Superior temporal gyrus (tissue), 1 donor: ENCODE measurements at regions not wholly inside any gene's neighbourhood (a gene's known extent, or its start where the extent isn't known, plus 50 kb on each side); places are given as distances from the start of the nearest gene placed in this dataset.
"Not testable (repeated sequence)": the region's sequence is repeated elsewhere in the genome, so short reads cannot be mapped to it uniquely, and the experiment has no call there.

Experiments
- DNase-seq: peaks from one replicate; pipeline ENCODE4 v3.0.0-alpha.2; 2016; ENCODE audit errors: extremely low spot score

DNA sequence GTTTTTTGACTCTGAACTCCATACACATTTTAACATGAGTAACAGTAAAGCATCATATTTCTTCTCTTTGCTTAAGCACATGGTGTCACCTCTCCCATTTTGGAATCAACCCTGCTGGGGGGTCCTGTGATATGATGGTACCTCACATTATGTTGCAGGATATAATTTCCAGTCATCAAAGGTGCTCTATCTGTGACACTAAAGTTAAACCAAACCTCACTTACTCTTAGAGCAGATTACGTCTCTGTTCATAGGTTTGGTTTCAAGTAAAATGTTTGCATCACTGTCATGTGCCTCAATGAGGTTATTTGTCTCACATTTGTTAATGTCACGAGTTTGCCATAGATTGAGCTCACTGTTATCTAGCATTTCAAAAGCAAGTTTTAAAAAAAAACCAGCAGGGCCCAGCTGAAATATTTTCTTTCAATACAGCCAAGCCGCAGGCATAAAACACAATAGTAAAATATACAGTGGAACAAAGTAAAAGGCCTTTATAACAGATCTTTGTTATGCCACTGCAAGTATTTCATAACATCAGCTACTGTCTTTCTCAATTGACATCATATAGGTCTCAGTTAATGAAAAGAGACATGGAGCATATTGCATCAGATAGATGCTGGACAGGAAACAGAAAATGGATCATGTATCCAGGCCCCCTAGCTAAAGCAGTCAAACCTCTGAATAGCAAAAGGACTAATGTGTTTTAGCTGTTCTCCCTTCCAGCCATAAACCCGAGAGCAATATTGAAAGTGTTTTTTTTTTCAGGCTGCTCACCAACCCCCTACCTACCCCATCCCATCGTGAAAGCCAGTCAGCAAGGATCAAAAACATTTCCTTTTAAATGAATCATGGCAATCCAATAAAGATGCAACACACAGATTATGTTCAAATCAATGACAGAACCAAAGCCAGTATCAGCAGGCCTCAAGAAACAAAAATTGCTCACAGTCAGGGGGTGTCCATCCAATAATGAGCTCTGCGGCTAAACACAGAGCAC is 182.1 kb upstream of the ITGA1 start:
- no peak for DNase-seq

DNA sequence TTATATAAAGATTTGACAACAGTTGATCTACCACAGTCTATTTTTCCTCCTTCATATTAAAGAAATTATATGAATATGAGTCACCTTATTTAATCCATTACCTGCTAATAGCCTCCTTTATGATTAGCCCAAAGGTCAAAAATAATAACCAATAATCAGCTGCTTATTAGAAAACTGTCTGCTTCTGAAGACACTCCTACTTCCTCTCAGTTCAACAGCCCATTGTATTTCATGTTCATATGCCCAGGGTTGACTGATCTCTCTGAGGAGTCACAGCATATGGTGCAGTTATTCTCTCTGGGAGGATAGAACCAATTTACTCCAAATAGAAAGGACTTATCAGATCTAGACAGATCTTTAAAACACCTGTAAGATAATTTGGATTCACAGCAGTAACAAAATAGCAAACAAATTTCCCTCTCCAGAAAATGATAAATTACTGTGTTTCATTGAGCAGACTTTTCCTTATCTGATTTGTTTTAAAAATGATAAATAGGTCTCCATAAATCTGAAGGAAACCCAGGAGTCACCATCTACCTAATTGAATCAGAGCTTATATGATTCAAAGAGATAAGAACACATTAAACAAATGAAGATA is 180.4 kb upstream of the ITGA1 start:
- no peak for DNase-seq

DNA sequence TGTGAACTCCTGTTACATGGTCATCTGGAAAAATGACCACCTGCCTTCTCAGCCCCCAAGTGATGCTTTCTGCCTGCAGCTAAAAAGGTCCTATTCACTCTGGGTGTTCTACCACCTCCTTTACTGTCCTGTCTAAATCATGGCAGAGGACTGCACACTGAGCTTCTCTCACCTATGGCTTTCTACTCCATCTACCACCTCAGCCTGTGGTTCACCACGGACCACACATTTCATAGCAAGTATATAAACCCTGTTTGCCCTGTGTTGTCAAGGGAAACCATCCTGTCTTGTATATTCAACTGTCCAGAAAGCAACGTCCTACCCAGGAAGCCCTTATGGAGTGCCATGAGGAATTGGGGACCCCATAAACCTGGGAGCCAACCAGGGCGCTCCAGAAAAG is 167.4 kb upstream of the ITGA1 start:
- no peak for DNase-seq

DNA sequence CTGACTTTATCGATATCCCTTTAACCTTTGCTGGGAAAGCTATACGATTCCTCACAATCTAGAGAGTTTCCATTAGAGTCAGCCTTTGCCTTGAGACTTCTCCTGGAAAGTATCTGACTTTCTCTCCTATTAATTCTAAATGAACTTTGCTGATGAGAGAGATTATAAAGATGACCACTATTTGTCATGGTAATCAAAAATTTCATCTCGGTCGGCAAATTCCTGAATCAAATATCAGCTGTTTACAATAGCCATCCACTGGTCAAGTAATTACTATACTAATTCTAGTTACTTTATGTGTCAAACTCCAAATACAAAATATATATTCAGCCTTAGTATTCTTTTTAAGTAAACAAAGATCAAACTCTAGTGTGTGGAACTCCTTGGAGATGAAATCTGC is 164.4 kb upstream of the ITGA1 start:
- DNase-seq: no peak

DNA sequence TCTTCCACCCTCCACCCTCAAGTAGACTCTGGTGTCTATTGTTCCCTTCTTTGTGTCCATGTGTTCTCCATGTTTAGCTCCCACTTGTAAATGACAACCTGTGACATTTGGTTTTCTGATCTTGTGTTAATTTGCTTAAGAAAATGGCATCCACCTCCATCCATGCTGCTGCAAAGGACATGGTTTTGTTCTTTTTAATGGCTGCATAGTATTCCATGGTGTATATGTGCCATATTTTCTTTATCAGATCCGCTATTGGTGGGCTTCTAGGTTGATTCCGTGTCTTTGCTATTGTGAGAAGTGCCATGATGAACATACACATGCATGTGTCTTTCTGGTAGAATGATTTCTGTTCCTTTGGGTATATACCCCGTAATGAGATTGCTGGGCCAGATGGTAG is 163.4 kb upstream of the ITGA1 start:
- no peak for DNase-seq

DNA sequence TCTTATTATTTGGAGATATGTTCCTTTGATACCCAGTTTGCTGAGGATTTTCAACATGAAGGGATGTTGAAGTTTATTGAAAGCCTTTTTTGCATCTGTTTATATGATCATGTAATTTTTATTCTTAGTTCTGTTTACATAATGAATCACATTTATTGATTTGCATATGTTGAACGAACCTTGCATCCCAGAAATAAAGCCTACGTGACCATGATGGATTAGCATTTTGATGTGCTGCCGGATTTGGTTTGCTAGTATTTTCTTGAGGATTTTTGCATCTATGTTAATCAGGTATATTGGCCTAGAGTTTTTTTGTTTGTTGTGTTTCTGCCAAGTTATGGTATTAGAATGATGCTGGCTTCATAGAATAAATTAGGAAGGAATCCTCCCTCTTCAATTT is 161.4 kb upstream of the ITGA1 start:
- no peak for DNase-seq

DNA sequence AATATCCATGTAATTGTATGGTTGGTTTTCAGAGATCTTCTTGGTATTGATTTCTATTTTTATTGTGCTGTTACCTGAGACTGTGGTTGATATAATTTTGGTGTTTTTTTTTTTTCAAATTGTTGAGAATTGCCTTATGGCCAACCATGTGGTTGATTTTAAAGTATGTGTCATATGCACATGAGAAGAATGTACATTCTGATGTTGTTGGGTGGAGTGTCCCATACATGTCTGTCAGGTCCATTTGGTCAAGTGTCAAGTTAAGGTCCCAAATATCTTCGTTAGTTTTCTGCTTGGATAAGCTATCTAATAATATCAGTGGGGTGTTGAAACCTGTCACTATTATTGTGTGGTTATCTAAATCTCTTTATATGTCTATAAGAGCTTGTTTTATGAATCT is 160.0 kb upstream of the ITGA1 start:
- no peak for DNase-seq

DNA sequence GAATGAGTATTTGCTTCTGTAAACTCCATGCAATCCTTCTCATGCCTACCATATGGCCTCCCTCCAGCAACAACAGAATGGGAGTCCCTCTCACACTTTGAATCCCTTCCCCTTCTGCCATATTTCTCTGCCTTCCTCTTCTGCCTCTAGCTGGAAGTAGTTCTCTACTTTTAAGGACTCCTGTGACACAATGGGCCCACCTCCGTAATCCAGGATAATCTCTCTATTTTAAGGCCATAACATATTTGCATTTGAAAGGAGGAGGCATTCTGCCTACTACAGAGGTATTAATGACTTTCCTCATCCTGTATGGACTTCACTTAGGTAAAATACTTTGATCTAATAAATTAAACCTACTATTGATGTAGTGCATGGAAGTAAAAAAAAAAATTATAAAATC is 155.4 kb upstream of the ITGA1 start:
- DNase-seq: no peak

DNA sequence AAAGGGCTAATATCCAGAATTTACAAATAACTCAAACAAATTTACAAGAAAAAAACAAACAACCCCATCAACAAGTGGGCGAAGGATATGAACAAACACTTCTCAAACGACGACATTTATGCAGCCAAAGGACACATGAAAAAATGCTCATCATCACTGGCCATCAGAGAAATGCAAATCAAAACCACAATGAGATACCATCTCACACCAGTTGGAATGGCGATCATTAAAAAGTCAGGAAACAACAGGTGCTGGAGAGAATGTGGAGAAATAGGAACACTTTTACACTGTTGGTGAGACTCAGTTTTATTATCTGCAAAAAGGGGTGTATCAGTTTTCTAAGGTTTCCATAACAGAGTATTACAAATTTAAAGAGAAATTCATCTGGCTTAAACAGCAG is 153.5 kb upstream of the ITGA1 start:
- not testable (repeated sequence) for DNase-seq

DNA sequence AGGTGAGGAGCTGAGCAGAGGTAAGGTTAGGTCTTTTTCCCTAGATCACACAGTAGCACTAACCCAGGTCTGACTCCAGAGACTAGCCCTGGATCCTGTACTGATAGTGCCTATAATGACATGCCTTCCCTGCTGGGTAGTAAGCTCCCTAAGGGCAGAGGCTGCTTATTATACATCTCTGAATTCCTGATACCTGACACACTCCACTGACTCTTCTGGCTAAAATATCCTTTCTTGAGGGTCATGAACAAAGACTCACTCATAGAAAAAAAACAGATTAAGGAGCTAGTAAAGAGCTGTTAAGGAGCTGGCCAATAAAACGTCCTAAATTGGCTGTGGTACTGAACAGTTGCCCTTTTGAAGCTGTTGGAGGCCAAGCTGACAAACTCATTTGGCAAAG is 149.0 kb upstream of the ITGA1 start:
- DNase-seq: no peak

DNA sequence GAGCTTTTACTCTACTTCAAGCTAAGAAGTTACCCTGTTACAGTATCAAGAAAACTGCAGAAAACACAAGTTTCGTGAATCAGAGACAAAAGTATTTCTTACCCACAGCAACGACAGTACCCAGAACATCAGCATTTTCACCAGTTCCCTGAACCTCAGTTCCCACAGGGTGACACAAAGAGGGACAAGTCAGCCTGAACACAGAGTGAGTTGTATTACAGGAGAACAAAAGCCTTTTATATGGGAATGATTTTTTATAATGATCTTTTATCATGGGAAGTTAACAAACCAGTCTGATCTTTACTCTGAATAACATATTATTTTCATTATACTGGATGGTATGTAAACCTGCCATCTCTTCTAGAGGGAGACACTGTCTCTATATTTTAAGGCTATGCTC is 139.0 kb upstream of the ITGA1 start:
- peak; percentile 62 for DNase-seq

DNA sequence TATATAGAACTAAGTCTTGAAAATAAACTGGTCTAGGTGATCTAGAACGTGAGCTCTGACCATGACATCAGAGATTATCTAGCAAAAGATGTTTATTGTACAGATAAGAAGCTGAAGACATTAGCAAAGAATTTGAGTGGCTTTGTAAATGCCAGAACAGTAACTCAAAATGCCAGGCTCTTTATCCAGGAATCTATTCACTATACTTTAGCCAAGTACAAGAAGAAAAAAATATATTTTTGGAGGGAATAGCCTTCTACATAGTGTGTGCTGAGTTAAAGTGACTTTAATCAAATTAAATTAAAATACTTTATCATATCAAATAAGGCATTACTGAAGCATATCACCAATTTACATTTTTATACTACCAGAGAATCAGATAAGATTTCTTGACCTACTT is 132.6 kb upstream of the ITGA1 start:
- DNase-seq: no peak

DNA sequence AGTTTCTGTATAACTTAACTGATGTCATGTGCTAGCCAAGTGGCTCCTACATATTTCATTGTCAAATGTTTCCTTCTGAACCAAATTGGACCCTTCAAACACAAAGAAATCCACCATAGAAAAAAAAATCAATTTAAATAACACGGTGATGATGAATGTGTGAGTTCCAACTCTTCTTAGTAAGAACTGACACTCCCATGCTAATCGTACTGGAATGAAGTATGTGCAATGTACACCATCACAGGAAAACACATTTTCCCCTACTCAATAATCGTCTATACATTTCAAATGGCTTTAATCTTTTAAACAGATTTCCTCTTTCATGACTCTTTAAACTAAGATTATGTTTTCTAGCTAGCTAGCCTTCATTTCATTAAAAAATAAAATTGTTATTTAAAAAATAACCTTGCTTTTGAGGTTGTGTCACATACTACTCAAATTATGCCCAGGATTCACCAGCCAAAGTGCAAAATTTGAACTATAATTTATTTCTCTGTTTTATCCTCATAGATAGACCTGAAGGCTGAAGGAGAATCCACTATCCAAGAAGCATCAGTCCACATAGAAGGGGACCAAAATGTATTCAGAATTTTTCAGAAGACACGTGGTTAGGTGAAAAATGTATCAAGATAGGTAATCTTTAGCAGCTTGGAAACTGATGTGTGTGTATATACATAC is 131.0 kb upstream of the ITGA1 start:
- no peak for DNase-seq

DNA sequence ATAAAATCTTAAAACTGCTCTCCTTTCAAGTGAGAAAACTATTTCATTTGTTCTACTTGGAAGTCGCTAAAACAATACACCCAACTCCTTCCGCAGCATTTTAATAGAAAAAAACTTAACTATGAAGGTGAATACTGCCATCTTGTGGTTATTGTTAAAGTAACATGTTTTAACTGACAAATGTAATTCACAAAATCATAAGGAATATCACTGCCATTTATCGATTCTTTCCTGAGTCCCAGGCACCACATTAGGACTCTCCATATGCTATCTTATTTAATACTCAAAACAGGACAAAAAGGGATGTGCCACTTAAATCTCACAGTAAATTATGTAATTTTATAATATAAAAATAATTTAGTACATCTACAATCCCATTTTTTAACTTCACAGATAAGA is 130.5 kb upstream of the ITGA1 start:
- DNase-seq: peak; percentile 87

DNA sequence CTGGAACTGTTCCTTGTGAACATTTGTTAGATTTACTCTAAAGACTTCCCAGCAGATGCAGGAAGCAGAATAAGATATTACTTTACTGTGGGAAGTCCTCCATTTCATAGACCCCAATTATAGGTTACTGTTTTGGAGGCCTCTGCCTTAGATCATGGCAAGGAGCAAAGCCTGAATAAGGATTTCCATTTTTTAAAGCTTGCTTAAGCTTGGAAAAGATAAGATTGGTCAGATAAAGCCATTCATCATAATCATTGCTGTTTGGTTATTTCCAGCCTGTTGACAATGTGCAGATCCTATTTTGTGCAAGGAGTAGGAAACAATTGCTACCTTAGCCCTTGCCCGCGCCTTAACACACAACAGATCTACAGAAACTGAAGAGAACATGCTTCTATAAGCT is 129.5 kb upstream of the ITGA1 start:
- no peak for DNase-seq

DNA sequence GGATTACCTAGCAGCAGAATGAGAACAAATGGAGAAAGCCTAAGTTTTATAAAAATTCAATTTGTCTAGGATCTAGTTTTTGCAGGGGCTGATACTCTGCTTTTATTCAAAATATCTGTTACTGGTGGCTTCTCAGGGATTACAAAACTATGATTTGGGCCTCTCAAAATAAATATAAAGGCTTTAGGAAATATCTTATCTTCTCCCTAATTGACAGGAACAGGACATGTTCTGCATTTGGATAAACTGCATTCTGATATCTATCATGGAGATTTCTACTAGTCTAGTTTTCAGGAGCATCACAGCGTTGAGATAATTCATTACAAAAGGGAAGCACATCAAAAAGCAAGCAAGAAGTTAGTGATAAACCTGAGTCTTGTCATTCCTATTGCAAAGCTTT is 127.1 kb upstream of the ITGA1 start:
- no peak for DNase-seq

DNA sequence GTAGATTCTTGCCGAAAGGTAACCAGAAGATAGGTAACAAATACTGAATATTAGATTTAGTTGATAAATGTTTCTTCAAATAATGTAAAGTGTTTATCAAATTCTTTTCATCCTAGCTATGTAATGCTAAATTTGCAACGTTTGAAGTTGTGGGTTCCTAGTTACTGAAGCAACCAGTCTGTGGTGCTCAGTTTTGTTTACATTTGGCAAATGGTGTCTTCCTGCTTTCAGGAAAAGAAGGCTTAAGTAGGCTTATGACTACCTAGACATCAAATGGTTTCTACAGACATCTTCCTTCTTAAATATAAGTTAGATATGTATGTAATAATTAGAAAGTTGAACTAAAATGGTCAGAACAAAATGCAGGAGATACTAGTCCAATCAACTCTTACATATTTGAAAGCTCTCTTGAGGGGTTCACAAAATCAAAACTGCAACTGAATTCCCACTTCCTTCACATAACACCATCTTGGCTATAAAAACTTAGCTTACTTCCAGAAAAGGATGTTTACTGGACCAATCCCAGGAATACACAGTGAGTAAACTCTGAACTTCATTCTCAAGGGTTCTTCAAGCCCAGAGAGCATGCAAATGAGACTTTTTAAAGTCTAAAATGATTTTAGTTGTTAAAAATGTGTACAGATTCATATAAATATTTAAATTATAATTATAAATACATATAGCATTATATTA is 125.7 kb upstream of the ITGA1 start:
- no peak for DNase-seq

DNA sequence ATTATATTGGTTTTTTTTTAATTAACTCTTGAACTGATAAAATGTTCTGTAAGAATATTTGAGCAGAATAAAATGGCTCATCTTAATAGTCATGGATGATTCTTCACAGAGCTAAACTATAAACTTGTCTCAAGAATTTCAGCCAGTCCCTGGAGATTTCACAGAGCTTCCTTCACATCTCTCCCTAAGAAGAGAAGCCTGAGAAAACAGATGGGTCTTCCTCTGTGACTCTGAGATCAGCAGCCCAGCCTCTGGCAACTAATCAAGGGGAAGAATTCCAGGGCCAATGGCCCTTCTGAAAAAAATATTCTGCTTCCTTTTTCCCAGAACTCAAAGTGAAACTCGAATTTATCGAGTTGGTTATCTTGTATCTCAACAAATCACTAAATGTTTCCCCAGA is 122.2 kb upstream of the ITGA1 start:
- no peak for DNase-seq

DNA sequence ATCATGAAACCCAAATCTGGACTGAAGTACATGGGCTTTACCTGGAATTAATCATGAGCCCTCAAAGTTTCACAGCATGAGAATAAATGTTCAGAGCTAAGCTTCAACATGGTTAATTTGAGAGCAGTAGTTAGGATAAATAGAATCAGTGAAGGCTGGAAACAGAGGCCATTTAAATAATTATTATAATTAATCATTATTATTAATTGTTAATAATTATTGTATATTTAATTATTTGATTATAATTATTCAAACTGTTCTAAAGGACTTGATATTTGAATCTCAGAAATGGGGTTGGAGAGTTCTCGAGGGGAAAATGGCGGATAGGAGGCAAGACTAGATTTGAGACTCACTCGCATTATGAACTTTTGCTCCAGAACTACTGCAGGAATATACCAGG is 119.6 kb upstream of the ITGA1 start:
- DNase-seq: no peak

DNA sequence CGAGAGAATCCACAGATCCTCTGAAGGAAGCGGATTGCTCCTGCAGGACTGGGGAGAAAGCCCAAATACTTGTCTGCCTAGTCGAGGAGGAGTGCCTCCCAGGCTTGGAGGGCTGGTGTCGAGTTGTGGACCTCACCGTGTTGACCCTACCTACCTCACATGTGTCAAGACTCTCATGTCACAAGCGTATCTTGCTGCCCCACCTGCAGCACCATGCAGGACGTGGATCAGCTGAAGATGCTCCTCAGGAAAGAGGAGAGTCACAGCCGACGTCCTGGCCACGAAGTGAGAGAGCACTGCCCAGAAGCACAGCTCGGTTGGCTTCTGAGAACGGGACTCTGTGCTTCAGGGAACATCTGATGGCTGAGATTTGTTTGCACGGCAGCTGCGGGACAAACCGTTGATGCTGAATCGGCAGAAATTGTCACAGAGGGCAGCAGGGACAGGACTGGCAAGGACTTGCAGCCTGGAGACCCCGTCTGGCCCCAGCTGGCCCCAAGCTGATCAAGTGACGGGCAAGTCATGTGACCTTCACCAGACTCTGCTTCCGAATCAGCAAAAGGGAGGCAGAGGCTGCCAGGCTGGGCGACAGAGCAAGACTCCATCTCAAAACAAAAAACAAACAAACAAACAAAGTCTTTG is 119.1 kb upstream of the ITGA1 start:
- DNase-seq: no peak

DNA sequence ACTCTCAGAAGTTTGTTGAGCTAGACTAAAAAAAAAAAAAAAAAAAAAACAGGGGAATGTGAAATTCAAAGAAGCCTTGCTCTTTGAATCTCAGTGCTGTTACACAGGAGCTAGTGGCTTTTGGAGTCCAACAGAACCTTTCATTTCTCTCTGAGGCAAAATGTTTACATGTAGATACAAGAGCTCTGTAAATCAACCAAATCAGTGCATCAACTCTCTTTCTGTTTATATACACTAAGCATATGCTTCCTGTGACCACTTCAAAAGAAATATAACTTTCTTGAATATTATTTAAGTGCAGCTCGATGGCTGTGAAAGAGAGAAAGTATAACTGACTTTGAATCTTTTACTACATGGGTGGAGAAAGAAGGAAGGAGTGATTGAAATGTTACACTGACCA is 115.3 kb upstream of the ITGA1 start:
- no peak for DNase-seq

DNA sequence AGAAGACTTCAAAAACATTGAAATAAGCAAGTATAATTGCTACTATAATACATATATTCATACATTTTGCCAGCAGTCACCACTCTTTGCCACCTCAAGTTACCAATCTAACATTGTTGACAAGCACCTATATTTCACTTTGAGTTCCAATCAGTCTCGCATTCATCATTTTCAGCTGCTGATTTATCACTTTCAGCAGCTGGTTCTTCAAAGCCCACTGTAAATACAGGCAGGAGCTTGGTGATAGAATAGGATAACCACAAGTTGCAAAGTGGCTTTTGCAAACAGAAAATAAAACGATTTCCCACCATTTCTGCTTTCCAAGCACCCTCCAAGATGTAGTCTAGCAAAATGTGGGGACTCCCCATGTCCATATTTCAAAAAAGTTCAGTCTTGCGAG is 114.2 kb upstream of the ITGA1 start:
- DNase-seq: no peak
